HG03460 (cell line): ENCODE measurements at regions not wholly inside any gene's neighbourhood (a gene's known extent, or its start where the extent isn't known, plus 50 kb on each side); places are given as distances from the start of the nearest gene placed in this dataset.

ENCODE experiments used
- ATAC-seq: cut with Tn5 transposase; IDR thresholded peaks from one replicate; pipeline ENCODE4 v1.9.1; 2021; ENCODE audit not compliant: unreplicated experiment

- ATAC-seq, result no peak
These were observed 903.8 kb downstream of the BCL11B start for GRCh38 chr14:98368221-98368620.

DNA sequence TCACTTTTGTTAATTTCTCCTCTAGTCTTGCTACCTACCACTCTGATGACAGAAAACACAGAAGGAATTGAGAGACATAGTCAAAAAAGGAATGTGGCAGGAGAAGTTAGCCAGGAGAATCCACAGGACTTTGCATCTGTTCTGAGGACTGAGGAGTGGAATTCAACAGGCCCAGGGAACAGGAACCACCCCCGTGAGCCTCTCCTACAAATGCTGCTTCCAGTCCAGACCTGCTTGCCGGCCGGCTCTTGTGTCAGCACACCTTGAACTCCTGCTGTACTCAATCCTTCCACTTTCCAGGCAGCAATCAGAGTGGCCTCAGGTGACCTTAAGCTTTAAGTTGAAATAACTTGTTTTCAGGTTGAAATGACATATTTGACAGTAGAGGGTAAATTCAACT, 903.1 kb downstream of the BCL11B start:
- no peak for ATAC-seq

DNA sequence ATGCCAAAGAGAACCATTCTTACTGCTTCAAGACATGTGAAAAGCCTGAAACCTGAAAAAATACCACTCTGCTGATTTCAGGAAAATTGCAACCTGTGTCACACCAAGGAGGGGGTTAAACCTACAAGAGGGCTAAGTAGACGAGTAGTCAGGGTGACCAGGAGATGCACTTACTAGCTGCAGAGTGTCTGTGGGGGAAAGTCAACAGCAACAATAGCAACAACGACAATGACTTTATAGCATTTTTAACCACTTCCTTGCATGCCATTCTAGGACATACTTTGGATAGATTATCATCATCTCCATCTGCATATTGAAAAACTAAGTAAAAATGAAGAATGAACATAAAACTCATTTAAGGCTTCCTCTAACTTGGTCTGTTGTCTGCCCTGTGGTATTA, 902.7 kb downstream of the BCL11B start:
- no peak for ATAC-seq

GRCh38 chr14:98370352-98370751, 901.6 kb downstream of the BCL11B start:
- no peak for ATAC-seq

DNA sequence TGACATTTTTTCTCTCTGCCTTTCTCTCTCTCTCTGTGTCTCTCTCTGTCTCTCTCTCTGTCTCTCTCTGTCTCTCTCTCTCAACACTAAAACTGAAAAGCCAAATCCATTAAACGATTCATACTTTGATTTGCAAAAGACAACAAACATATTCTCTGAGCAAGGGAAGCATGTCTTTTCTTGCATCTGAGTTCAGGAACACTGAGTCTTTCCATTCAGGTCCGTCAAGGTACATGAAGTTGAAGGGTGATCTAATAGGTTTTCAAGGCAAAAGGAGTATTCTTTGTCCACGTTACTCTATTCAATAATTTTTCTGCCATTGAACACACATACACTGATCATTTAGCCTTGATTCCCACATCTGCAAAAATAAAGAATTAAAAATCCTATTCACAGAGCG, 900.9 kb downstream of the BCL11B start:
- no peak for ATAC-seq

DNA sequence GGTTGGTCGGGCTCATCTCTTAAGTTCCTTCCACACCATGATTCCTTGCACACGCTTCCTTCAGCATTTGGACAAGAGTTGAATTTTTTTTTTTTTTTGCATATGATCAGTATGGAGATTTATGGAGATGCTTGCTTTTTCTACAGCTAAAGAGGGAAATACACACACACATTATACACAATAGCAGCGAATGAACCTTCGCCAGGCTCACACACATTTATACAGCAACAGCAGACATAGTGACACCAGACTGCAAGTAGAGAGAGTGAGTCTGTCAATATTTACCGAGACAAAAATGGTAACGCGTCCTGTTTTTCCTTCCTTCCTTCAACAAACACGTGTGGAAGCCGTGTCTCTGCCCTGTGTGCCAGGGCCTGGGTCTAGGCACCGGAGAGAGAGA, 897.9 kb downstream of the BCL11B start:
- ATAC-seq, result no peak

DNA sequence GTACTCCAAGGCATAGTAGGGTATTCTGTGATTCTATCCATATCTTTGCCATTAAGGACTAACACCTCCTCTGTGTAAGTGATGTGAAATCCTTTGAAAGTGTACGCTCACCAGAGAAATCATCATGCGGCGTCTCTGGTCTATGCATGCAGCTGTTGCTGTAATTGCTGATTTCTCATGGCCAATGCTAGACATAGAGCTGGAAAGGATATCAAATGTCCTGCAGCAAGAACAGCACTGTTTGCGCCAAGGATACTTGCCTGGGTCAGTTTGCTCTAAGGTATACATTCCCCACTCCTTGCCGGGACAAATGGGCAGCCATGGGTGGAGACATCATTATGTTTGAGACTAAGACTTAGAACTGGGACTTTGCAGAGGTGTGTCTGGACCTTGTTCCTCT, 896.4 kb downstream of the BCL11B start:
- ATAC-seq, result no peak

DNA sequence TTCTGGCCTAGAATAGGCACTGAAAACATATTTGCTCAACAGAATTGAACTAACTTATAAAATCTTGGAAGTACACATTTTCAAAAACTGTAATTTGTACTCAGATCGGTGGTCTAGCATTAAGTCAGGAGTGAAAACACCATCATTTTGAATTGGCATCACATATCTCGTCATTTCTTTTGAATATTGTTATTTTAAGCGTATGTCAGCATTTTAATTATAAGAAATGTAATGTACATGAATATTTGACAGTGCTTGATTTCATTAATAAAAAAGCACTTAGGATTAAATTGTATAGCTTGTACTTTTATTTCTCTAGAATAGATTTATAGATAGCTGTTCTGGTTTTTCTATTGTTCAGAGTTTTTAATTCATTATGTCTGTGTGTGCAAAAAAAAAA, 892.2 kb downstream of the BCL11B start:
- ATAC-seq, result no peak

GRCh38 chr14:98382662-98383061, 889.3 kb downstream of the BCL11B start:
- ATAC-seq, result no peak

GRCh38 chr14:98385851-98386250, 886.1 kb downstream of the BCL11B start:
- no peak for ATAC-seq

DNA sequence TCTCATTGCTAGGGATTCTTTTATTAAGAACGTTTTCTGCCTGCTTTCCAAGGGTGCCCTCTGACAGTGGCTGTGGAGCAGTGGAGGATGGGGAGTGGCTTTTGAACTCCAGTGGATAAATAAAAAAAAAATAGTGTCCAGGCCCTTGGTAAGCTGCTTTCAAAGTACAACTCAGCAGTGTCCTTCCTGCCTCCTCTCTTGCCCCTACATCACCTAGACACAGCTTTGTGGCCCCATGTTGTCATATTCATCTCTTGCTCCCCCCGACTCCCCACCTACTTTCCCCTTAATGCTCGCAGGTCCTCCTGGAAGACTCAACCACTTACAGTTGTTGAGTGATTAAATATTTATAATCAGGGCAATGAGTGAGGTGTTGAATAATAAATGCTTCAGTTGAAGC, 880.9 kb downstream of the BCL11B start:
- ATAC-seq, result no peak

- no peak for ATAC-seq
These were observed 878.5 kb downstream of the BCL11B start for GRCh38 chr14:98393527-98393926.

GRCh38 chr14:98404811-98405210, 867.2 kb downstream of the BCL11B start:
- ATAC-seq, result no peak

- no peak for ATAC-seq
These were observed 863.9 kb downstream of the BCL11B start for GRCh38 chr14:98408024-98408555.

DNA sequence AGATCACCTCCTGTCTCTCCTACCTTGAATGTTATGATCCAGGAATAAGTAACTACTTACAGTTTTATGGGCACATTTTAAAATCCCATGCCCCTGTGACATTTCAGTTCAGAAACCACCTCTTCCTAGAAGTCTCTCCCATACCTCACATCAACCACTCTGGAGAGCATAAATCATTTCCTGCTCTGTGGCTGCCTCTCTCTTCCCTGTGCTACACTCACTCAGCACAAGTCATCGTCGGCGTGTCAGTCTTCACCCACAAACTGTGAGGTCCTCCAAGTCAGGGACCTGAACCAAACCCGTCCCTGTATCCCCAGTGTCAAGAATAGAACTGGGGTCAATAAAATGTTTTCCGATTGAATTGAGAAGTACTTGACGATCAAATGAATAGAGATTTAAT, 863.3 kb downstream of the BCL11B start:
- no peak for ATAC-seq

DNA sequence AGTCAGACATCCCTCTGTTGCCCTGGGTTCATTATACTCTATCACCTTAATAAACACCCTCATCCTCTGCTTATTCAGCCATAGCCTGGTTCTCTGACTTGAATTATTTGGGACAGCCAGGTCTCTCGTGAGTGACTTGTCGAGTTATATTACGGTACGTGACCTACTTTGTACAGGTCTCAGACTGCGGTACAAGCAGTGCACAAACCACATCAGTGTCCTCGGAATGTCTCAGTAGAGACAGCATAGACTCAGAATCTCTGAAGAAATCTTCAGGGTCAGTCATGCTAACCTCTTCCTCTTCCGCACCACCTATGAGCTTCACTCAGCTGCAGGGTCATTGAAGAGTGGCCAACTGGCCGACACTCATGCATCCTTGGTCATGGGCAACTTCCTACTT, 860.8 kb downstream of the BCL11B start:
- no peak for ATAC-seq

GRCh38 chr14:98412431-98412830, 859.6 kb downstream of the BCL11B start:
- no peak for ATAC-seq

DNA sequence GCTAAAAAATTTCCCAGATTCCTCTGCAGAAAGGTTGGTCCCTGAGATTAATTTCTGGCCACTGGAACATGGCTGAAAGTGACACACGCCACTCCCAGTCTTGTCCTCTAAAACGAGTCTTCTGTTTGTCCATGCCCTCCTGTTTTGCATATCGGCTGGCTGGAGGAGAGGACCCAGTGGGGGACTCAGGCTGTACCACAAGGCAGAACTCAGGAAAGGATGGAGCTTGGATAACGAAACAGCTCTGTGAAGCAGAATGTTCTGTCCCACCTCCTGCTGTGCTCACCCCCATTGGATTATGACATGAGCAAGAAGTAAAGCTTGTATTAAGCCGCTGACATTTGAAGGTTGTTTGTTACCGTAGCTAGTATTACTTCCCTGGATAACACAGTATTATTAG, 856.2 kb downstream of the BCL11B start:
- no peak for ATAC-seq

DNA sequence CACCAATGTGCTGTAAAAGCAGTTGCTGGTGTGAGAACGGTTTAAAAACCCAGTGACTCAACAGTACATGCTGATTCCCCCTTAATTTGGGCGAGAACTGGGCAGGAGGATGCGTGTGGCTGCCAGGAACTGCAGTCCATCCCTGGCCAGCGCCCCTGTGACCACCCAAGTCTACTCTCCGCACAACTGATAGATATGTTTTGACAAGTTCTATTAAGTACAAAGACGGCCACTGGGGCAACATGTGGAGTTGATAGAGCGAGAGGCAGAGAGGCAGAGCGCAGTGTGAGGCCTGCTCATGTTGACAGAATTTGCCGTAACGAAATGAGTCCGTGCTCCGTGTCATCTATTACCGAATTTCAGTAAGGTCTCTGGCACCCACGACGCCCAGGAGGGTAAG, 855.0 kb downstream of the BCL11B start:
- ATAC-seq, result no peak

DNA sequence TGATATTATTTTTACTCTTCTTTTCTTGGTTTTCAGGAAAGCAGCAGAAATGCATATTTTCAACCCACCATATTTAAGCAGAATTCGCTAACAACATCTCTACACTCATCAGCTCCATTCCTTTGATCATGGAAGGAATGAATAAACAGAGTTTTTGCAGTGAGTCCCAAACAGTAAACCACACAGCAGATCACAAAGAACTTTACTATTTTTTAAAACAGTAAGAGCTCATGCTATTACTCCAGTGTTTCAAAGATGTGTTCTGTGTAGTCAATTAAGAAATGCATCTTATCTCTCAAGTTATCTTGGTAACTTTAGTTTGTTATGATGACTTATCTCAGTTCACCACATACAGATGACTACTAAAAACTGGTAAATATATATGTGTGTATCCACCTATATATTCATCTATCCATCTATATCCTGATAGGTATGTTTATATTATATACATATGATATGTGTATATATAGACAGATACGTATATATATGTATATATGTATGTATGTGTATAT, 843.5 kb downstream of the BCL11B start:
- ATAC-seq, result no peak

GRCh38 chr14:98433436-98433835, 838.6 kb downstream of the BCL11B start:
- ATAC-seq, result no peak

DNA sequence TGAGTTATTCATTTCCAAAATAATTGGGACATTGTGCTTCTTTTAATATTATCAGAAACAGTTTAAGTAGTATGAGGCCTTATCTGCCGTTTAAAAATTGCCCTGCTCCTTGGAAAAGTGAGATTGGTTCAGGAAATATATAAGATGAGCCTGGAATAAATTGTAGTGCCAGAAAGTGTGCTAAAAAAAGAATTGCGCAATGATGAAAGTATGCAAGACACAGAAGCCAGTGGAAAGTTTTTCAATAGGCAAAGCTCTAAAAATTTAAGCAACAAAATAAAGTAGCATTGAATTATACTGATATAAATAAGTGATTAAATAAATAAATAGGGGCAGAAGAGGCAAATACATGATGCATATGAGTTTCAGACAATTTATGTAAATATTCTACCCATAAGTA, 834.9 kb downstream of the BCL11B start:
- no peak for ATAC-seq

GRCh38 chr14:98444077-98444476, 827.9 kb downstream of the BCL11B start:
- no peak for ATAC-seq

GRCh38 chr14:98445718-98446117, 826.3 kb downstream of the BCL11B start:
- ATAC-seq, result no peak
